IMR-90 (cell line): ENCODE measurements at regions not wholly inside any gene's neighbourhood (a gene's known extent, or its start where the extent isn't known, plus 50 kb on each side); places are given as distances from the start of the nearest gene placed in this dataset.

Experiments used
- BHLHE40 ChIP-seq: fragments of 150-350 bp; IDR thresholded peaks from 2 replicates; pipeline ENCODE4 v1.6.1; 2016; ENCODE audit warnings: mild to moderate bottlenecking, low read depth, low read length
- CHD1 ChIP-seq: IDR thresholded peaks from 2 replicates; pipeline ENCODE4 v1.6.1; 2012; ENCODE audit warnings: low read depth, low read length, improper control_type of control experiment
- CTCF ChIP-seq: conservative IDR thresholded peaks from 2 replicates; pipeline ENCODE4 v1.5.1; 2012; ENCODE audit warnings: mild to moderate bottlenecking, low read depth, low read length, improper control_type of control experiment
- ELK1 ChIP-seq: fragments of 150-350 bp; IDR thresholded peaks from 2 replicates; pipeline ENCODE4 v1.6.1; 2016; ENCODE audit warnings: low read depth, mild to moderate bottlenecking, low read length, moderate library complexity, borderline replicate concordance
- FOS ChIP-seq: fragments of 150-350 bp; IDR thresholded peaks from 2 replicates; pipeline ENCODE4 v1.6.1; 2016; ENCODE audit warnings: low read depth, low read length
- MAZ ChIP-seq: IDR thresholded peaks from 2 replicates; pipeline ENCODE4 v1.6.1; 2012; ENCODE audit warnings: low read depth, mild to moderate bottlenecking, low read length, improper control_type of control experiment, moderate library complexity, borderline replicate concordance
- MXI1 ChIP-seq: IDR thresholded peaks from 2 replicates; pipeline ENCODE4 v1.6.1; 2012; ENCODE audit warnings: low read depth, mild to moderate bottlenecking, low read length, moderate library complexity, borderline replicate concordance
- POLR2A ChIP-seq: IDR thresholded peaks from 2 replicates; pipeline ENCODE4 v1.6.1; 2012; ENCODE audit warnings: mild to moderate bottlenecking, low read depth, low read length
- RAD21 ChIP-seq: IDR thresholded peaks from 2 replicates; pipeline ENCODE4 v1.6.1; 2012; ENCODE audit warnings: low read length, improper control_type of control experiment
- RCOR1 ChIP-seq: IDR thresholded peaks from 2 replicates; pipeline ENCODE4 v1.6.1; 2012; ENCODE audit warnings: mild to moderate bottlenecking, low read length, improper control_type of control experiment; ENCODE audit not compliant: insufficient replicate concordance
- RFX5 ChIP-seq: IDR thresholded peaks from 2 replicates; pipeline ENCODE4 v1.8.0; 2012; ENCODE audit warnings: low read depth, mild to moderate bottlenecking, low read length, moderate library complexity
- SMC3 ChIP-seq: fragments of 150-350 bp; IDR thresholded peaks from 2 replicates; pipeline ENCODE4 v1.6.1; 2016; ENCODE audit warnings: low read depth, mild to moderate bottlenecking, antibody characterized with exemption, low read length, moderate library complexity
- USF2 ChIP-seq: fragments of 150-350 bp; IDR thresholded peaks from 2 replicates; pipeline ENCODE4 v1.6.1; 2017; ENCODE audit warnings: mild to moderate bottlenecking, antibody characterized with exemption, low read length, low read depth

DNA sequence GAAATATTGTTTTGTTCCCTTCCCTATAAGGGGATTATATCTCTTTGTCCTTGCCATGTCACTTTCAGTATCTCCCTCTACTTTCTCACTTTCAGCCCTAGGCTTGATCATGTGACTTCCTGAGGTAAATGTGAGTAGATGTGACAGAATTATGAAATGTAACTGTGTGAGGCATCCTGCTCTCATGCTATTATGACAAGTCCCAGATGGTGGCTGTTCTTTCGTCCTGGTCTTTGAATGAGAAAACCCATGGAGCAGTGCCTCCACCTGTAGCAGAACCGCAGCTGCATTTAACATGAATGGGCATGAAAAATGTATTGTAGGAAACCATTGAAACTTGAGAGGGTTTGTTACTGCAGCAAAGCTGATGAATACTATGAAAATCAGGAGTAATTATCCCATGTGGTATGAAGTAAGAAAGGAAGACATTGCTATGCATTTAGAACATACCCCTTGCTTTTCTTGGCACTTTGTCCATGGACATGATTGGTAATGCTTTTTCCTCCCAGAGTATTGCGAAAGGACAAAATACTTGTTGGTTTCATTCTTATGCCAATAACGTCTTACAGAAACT lies 202.2 kb upstream of the GPRIN3 start:
- no peak for TF ChIP-seq POLR2A
- no peak for TF ChIP-seq SMC3
- TF ChIP-seq CTCF, result no peak
- TF ChIP-seq USF2, result no peak
- TF ChIP-seq CHD1, result no peak
- TF ChIP-seq RFX5, result no peak
- no peak for TF ChIP-seq RCOR1
- no peak for TF ChIP-seq RAD21
- TF ChIP-seq BHLHE40, result no peak
- no peak for TF ChIP-seq FOS
- no peak for TF ChIP-seq MAZ
- TF ChIP-seq MXI1, result no peak
- no peak for TF ChIP-seq ELK1
